GM23338 (cell line): ENCODE measurements at regions not wholly inside any gene's neighbourhood (a gene's known extent, or its start where the extent isn't known, plus 50 kb on each side); places are given as distances from the start of the nearest gene placed in this dataset.

Source experiments
- ATAC-seq: fragments of 200-7000 bp; cut with Tn5 transposase; 3 replicates; pipeline ENCODE4 v1.9.1; 2020
- DNase-seq: peaks from one replicate; pipeline ENCODE4 v3.0.0-alpha.2; 2015; ENCODE audit warnings: low spot score
- H2AFZ ChIP-seq: fragments of 200-600 bp; sonication (generic); 2 replicates; pipeline ENCODE4 v1.8.0; 2016; ENCODE audit warnings: antibody characterized with exemption, mild to moderate bottlenecking, moderate library complexity
- H3F3A ChIP-seq: fragments of 200-600 bp; sonication (generic); replicated peaks from 2 replicates; pipeline ENCODE4 v1.8.0; 2017; ENCODE audit warnings: antibody characterized with exemption, mixed run types, low read depth
- H3K27ac ChIP-seq: fragments of 200-600 bp; sonication (generic); 2 replicates; pipeline ENCODE4 v1.6.1; 2016; ENCODE audit warnings: low read depth
- H3K27me3 ChIP-seq: fragments of 200-600 bp; sonication (generic); 2 replicates; pipeline ENCODE4 v1.8.0; 2016; ENCODE audit warnings: mild to moderate bottlenecking, mixed run types, moderate library complexity; ENCODE audit not compliant: insufficient read depth
- H3K36me3 ChIP-seq: fragments of 200-600 bp; sonication (generic); 2 replicates; pipeline ENCODE4 v1.8.0; 2016; ENCODE audit warnings: mild to moderate bottlenecking; ENCODE audit not compliant: insufficient read depth
- H3K4me1 ChIP-seq: fragments of 200-600 bp; sonication (generic); 2 replicates; pipeline ENCODE4 v1.8.0; 2016; ENCODE audit warnings: mild to moderate bottlenecking, moderate library complexity; ENCODE audit not compliant: insufficient read depth
- H3K4me2 ChIP-seq: fragments of 200-600 bp; sonication (generic); 2 replicates; pipeline ENCODE4 v1.7.1; 2017; ENCODE audit warnings: mixed run types
- H3K4me3 ChIP-seq: fragments of 200-600 bp; sonication (generic); 2 replicates; pipeline ENCODE4 v1.6.1; 2016; ENCODE audit warnings: mixed run types
- H3K79me2 ChIP-seq: fragments of 200-600 bp; sonication (generic); replicated peaks from 2 replicates; pipeline ENCODE4 v1.8.0; 2017; ENCODE audit warnings: mild to moderate bottlenecking; ENCODE audit not compliant: insufficient read depth
- H3K9me2 ChIP-seq: fragments of 200-600 bp; sonication (generic); 2 replicates; pipeline ENCODE4 v1.8.0; 2017; ENCODE audit not compliant: insufficient read depth
- H4K20me1 ChIP-seq: fragments of 200-600 bp; sonication (generic); replicated peaks from 2 replicates; pipeline ENCODE4 v1.8.0; 2017; ENCODE audit warnings: mild to moderate bottlenecking; ENCODE audit not compliant: insufficient read depth
- H3K27ac Mint-ChIP-seq: 2 replicates; pipeline ENCODE4 v1.8.0; 2020; ENCODE audit warnings: inconsistent platforms, mild to moderate bottlenecking, moderate library complexity, mixed read lengths
- H3K27me3 Mint-ChIP-seq: 3 replicates; pipeline ENCODE4 v1.8.0; 2022; ENCODE audit warnings: low read depth, mild to moderate bottlenecking, moderate library complexity, mixed read lengths, inconsistent platforms; ENCODE audit not compliant: insufficient read depth, poor library complexity
- H3K36me3 Mint-ChIP-seq: 3 replicates; pipeline ENCODE4 v1.8.0; 2021; ENCODE audit warnings: low read depth, mild to moderate bottlenecking, inconsistent platforms, moderate library complexity, mixed read lengths
- H3K4me1 Mint-ChIP-seq: 3 replicates; pipeline ENCODE4 v1.8.0; 2020; ENCODE audit warnings: mild to moderate bottlenecking, inconsistent platforms, mixed read lengths
- H3K4me3 Mint-ChIP-seq: 3 replicates; pipeline ENCODE4 v1.8.0; 2021; ENCODE audit warnings: moderate library complexity, mild to moderate bottlenecking, inconsistent platforms, mixed read lengths
- H3K9me3 Mint-ChIP-seq: 3 replicates; pipeline ENCODE4 v1.8.0; 2020; ENCODE audit warnings: moderate library complexity, mild to moderate bottlenecking, inconsistent platforms, mixed read lengths
- CREB1 ChIP-seq: fragments of 250-450 bp; sonication (Bioruptor Pico); IDR thresholded peaks from 2 replicates; pipeline ENCODE4 v1.5.0; 2020; ENCODE audit warnings: low read depth, mild to moderate bottlenecking, moderate library complexity
- EZH2 ChIP-seq: fragments of 200-600 bp; sonication (generic); IDR thresholded peaks from one replicate; pipeline ENCODE4 v1.8.0; 2017; ENCODE audit warnings: antibody characterized with exemption, mild to moderate bottlenecking, low read depth; ENCODE audit not compliant: unreplicated experiment
- EZH2phosphoT487 ChIP-seq: fragments of 200-600 bp; sonication (generic); IDR thresholded peaks from one replicate; pipeline ENCODE4 v1.8.1; 2018; ENCODE audit warnings: antibody characterized with exemption; ENCODE audit not compliant: unreplicated experiment
- JUNB ChIP-seq: IDR thresholded peaks from one replicate; pipeline ENCODE4 v1.6.1; 2016; ENCODE audit warnings: antibody characterized with exemption; ENCODE audit not compliant: unreplicated experiment
- NANOG ChIP-seq: IDR thresholded peaks from 2 replicates; pipeline ENCODE4 v1.6.1; 2016; ENCODE audit warnings: antibody characterized with exemption, borderline replicate concordance
- POLR2AphosphoS5 ChIP-seq: IDR thresholded peaks from 2 replicates; pipeline ENCODE4 v1.6.1; 2016; ENCODE audit warnings: antibody characterized with exemption, low read depth
- STAT1 ChIP-seq: IDR thresholded peaks from one replicate; pipeline ENCODE4 v1.6.1; 2016; ENCODE audit warnings: antibody characterized with exemption; ENCODE audit not compliant: unreplicated experiment
- ZNF114 ChIP-seq: fragments of 250-450 bp; sonication (Bioruptor Pico); IDR thresholded peaks from 2 replicates; pipeline ENCODE4 v1.5.0; 2020; ENCODE audit warnings: mild to moderate bottlenecking, moderate library complexity
- ZNF331 ChIP-seq: fragments of 250-450 bp; sonication (Bioruptor Pico); IDR thresholded peaks from 2 replicates; pipeline ENCODE4 v1.5.0; 2020; ENCODE audit warnings: low read depth, mild to moderate bottlenecking, moderate library complexity
- TF ChIP-seq, protein P1 (sequence below): IDR thresholded peaks from one replicate; pipeline ENCODE4 v1.6.1; 2018; ENCODE audit warnings: antibody characterized with exemption; ENCODE audit not compliant: unreplicated experiment
- TF ChIP-seq, protein P2 (sequence below): fragments of 250-450 bp; sonication (Bioruptor Pico); IDR thresholded peaks from 2 replicates; pipeline ENCODE4 v1.5.0; 2020; ENCODE audit warnings: mild to moderate bottlenecking, moderate library complexity
- TF ChIP-seq, protein P3 (sequence below): IDR thresholded peaks from 2 replicates; pipeline ENCODE4 v1.6.1; 2016; ENCODE audit warnings: antibody characterized with exemption

DNA sequence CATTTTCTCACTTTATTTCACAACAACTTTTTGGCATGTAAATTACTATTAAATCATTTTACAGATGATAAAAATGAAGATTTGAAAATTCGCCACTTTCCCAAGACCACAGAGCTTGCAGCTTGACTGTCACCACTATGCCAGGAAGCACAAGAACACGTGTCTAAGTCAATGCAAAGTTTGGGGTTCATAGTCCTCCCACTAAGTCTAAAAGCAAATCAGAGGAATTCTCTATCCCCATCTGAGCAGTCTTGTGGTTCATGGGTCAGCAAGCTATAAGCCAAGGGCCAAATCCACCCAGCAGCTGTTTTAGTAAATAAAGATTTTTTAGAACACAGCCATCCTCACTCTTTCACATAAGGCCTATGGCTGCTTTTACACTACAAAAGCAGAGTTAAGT, 833.3 kb upstream of the INTU start (continued):
- TF ChIP-seq EZH2, result no peak
- TF ChIP-seq ZNF331, result no peak
- no peak for TF ChIP-seq CREB1 (CRISPR knock-in tag)
- TF ChIP-seq NANOG, result no peak
- no peak for TF ChIP-seq EZH2phosphoT487

DNA sequence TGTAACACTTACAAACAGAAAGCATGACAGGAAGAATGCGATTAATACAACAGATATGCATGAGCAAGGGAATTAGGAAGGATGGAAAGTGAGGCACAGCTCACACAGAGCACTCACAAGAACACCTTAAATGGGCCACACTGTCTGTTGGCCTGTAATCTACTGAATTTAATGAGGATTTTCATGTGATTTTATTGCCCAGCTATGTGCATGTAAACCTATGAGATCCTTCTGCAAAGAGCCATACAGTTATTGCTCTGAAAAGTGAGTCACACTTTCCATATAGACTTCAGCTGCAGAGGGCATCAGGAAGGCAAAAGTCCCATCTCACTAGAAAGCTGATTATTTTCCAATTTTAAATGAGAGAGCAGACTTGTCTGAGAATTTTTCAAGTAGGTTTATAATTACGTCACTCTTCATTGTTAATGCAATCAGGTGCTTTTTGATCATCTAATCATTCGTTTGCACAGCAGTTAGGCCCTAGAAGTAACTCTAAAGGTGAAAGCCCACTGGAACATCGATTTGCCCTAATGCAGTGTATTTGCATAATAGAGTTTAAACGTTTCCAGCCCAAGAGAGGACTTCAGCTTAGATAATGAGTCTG, 832.7 kb upstream of the INTU start:
- Mint-ChIP-seq H3K36me3 (no peaks in the 10 kb centered on the region), H3K27me3 (no peaks in the 10 kb centered on the region), H3K4me1 (peaks cover 8% of the 10 kb centered on the region), H3K4me3 (no peak overlapping the region), H3K27ac (0 out of 2 replicates have a peak overlapping the region, but pooled peaks have one; percentile 28), H3K9me3 (no peaks in the 10 kb centered on the region)
- DNase-seq (no peak), ATAC-seq (no peak)
- Histone ChIP-seq H2AFZ (peak overlapping the region; percentile 60; the same call in 1 of the 2 replicates), H3K4me1 (peaks cover 13% of the 10 kb centered on the region), H3K36me3 (no peaks in the 10 kb centered on the region), H3K79me2 (no peaks in the 10 kb centered on the region), H4K20me1 (no peaks in the 10 kb centered on the region), H3F3A (no peaks in the 10 kb centered on the region), H3K27me3 (no peaks in the 10 kb centered on the region), H3K9me2 (no peaks in the 10 kb centered on the region), H3K27ac (no peak overlapping the region), H3K4me2 (no peak overlapping the region), H3K4me3 (no peak overlapping the region)
- TF ChIP-seq JUNB (no peak), ZNF331 (no peak), NANOG (no peak), EZH2 (no peak), POLR2AphosphoS5 (no peak), EZH2phosphoT487 (no peak), STAT1 (no peak), ZNF114 (CRISPR knock-in tag) (no peak), CREB1 (CRISPR knock-in tag) (no peak)
- TF ChIP-seq, protein P1, sequence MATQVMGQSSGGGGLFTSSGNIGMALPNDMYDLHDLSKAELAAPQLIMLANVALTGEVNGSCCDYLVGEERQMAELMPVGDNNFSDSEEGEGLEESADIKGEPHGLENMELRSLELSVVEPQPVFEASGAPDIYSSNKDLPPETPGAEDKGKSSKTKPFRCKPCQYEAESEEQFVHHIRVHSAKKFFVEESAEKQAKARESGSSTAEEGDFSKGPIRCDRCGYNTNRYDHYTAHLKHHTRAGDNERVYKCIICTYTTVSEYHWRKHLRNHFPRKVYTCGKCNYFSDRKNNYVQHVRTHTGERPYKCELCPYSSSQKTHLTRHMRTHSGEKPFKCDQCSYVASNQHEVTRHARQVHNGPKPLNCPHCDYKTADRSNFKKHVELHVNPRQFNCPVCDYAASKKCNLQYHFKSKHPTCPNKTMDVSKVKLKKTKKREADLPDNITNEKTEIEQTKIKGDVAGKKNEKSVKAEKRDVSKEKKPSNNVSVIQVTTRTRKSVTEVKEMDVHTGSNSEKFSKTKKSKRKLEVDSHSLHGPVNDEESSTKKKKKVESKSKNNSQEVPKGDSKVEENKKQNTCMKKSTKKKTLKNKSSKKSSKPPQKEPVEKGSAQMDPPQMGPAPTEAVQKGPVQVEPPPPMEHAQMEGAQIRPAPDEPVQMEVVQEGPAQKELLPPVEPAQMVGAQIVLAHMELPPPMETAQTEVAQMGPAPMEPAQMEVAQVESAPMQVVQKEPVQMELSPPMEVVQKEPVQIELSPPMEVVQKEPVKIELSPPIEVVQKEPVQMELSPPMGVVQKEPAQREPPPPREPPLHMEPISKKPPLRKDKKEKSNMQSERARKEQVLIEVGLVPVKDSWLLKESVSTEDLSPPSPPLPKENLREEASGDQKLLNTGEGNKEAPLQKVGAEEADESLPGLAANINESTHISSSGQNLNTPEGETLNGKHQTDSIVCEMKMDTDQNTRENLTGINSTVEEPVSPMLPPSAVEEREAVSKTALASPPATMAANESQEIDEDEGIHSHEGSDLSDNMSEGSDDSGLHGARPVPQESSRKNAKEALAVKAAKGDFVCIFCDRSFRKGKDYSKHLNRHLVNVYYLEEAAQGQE, result no peak
- TF ChIP-seq, protein P2, sequence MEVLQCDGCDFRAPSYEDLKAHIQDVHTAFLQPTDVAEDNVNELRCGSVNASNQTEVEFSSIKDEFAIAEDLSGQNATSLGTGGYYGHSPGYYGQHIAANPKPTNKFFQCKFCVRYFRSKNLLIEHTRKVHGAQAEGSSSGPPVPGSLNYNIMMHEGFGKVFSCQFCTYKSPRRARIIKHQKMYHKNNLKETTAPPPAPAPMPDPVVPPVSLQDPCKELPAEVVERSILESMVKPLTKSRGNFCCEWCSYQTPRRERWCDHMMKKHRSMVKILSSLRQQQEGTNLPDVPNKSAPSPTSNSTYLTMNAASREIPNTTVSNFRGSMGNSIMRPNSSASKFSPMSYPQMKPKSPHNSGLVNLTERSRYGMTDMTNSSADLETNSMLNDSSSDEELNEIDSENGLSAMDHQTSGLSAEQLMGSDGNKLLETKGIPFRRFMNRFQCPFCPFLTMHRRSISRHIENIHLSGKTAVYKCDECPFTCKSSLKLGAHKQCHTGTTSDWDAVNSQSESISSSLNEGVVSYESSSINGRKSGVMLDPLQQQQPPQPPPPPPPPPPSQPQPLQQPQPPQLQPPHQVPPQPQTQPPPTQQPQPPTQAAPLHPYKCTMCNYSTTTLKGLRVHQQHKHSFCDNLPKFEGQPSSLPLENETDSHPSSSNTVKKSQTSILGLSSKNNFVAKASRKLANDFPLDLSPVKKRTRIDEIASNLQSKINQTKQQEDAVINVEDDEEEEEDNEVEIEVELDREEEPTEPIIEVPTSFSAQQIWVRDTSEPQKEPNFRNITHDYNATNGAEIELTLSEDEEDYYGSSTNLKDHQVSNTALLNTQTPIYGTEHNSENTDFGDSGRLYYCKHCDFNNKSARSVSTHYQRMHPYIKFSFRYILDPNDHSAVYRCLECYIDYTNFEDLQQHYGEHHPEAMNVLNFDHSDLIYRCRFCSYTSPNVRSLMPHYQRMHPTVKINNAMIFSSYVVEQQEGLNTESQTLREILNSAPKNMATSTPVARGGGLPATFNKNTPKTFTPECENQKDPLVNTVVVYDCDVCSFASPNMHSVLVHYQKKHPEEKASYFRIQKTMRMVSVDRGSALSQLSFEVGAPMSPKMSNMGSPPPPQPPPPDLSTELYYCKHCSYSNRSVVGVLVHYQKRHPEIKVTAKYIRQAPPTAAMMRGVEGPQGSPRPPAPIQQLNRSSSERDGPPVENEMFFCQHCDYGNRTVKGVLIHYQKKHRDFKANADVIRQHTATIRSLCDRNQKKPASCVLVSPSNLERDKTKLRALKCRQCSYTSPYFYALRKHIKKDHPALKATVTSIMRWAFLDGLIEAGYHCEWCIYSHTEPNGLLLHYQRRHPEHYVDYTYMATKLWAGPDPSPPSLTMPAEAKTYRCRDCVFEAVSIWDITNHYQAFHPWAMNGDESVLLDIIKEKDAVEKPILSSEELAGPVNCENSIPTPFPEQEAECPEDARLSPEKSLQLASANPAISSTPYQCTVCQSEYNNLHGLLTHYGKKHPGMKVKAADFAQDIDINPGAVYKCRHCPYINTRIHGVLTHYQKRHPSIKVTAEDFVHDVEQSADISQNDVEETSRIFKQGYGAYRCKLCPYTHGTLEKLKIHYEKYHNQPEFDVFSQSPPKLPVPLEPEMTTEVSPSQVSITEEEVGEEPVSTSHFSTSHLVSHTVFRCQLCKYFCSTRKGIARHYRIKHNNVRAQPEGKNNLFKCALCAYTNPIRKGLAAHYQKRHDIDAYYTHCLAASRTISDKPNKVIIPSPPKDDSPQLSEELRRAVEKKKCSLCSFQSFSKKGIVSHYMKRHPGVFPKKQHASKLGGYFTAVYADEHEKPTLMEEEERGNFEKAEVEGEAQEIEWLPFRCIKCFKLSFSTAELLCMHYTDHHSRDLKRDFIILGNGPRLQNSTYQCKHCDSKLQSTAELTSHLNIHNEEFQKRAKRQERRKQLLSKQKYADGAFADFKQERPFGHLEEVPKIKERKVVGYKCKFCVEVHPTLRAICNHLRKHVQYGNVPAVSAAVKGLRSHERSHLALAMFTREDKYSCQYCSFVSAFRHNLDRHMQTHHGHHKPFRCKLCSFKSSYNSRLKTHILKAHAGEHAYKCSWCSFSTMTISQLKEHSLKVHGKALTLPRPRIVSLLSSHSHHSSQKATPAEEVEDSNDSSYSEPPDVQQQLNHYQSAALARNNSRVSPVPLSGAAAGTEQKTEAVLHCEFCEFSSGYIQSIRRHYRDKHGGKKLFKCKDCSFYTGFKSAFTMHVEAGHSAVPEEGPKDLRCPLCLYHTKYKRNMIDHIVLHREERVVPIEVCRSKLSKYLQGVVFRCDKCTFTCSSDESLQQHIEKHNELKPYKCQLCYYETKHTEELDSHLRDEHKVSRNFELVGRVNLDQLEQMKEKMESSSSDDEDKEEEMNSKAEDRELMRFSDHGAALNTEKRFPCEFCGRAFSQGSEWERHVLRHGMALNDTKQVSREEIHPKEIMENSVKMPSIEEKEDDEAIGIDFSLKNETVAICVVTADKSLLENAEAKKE (CRISPR knock-in tag), result no peak
- TF ChIP-seq, protein P3, sequence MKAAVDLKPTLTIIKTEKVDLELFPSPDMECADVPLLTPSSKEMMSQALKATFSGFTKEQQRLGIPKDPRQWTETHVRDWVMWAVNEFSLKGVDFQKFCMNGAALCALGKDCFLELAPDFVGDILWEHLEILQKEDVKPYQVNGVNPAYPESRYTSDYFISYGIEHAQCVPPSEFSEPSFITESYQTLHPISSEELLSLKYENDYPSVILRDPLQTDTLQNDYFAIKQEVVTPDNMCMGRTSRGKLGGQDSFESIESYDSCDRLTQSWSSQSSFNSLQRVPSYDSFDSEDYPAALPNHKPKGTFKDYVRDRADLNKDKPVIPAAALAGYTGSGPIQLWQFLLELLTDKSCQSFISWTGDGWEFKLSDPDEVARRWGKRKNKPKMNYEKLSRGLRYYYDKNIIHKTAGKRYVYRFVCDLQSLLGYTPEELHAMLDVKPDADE, result no peak
